Fibroblast of villous mesenchyme (primary cell): ENCODE measurements at regions not wholly inside any gene's neighbourhood (a gene's known extent, or its start where the extent isn't known, plus 50 kb on each side); places are given as distances from the start of the nearest gene placed in this dataset.

Experiments
- DNase-seq: peaks from one replicate; pipeline ENCODE4 v3.0.0-alpha.2; 2010; ENCODE audit warnings: low read depth
- H3K4me3 ChIP-seq: 2 replicates; pipeline ENCODE4 v1.5.1; 2011; ENCODE audit warnings: low read depth, mild to moderate bottlenecking, low read length
- CTCF ChIP-seq: IDR thresholded peaks from 2 replicates; pipeline ENCODE4 v1.5.1; 2012; ENCODE audit warnings: low read depth, mild to moderate bottlenecking, low read length; ENCODE audit not compliant: insufficient read depth

GRCh38 chr2:103734911-103735310 lies 973.1 kb downstream of the TMEM182 start:
- no peak overlapping the region for H3K4me3 ChIP-seq
- no peak for TF ChIP-seq CTCF
- DNase-seq = no peak

- no peak for DNase-seq
- no peak overlapping the region for H3K4me3 ChIP-seq
Measured at GRCh38 chr2:103738108-103738507, 976.3 kb downstream of the TMEM182 start.

GRCh38 chr2:103738606-103739005 lies 976.8 kb downstream of the TMEM182 start:
- DNase-seq = no peak
- TF ChIP-seq CTCF = no peak
- H3K4me3 ChIP-seq = no peak overlapping the region

More at GRCh38 chr2:103738108-103738507, 976.3 kb downstream of the TMEM182 start:
- TF ChIP-seq CTCF = no peak

- H3K4me3 ChIP-seq = no peak overlapping the region
- no peak for DNase-seq
- no peak for TF ChIP-seq CTCF
Measured at GRCh38 chr2:103739186-103739585, 977.4 kb downstream of the TMEM182 start.

GRCh38 chr2:103739921-103740320 lies 978.1 kb downstream of the TMEM182 start:
- H3K4me3 ChIP-seq = no peak overlapping the region
- TF ChIP-seq CTCF = no peak
- DNase-seq = no peak

GRCh38 chr2:103740631-103741030 lies 978.8 kb downstream of the TMEM182 start:
- no peak overlapping the region for H3K4me3 ChIP-seq
- no peak for TF ChIP-seq CTCF
- DNase-seq = no peak

- no peak for TF ChIP-seq CTCF
- no peak overlapping the region for H3K4me3 ChIP-seq
- DNase-seq = no peak
Measured at GRCh38 chr2:103743195-103743594, 981.4 kb downstream of the TMEM182 start.
